BLaER1 treated with 17β-estradiol and CSF1 and Interleukin-3, amounts not matched to agents 10 nM and 100 nM (cell line): ENCODE measurements at regions not wholly inside any gene's neighbourhood (a gene's known extent, or its start where the extent isn't known, plus 50 kb on each side); places are given as distances from the start of the nearest gene placed in this dataset.
A peak's percentile ranks its signal among the peaks of the same experiment; 100 is the strongest.

Source experiments
- H3K27ac ChIP-seq, 11 experiments: shearing (Covaris generic); formaldehyde crosslinking; 2 replicates each; pipeline ENCODE4 v1.8.1; 2022
- H3K27me3 ChIP-seq, 11 experiments: shearing (Covaris generic); formaldehyde crosslinking; 2 replicates each; pipeline ENCODE4 v1.8.1; 2022
- H3K36me3 ChIP-seq, 11 experiments: shearing (Covaris generic); formaldehyde crosslinking; 2 replicates each; pipeline ENCODE4 v1.8.1; 2022
- H3K4me1 ChIP-seq, 10 experiments: shearing (Covaris generic); formaldehyde crosslinking; 2 replicates each; pipeline ENCODE4 v1.8.1; 2022
- H3K4me2 ChIP-seq, 11 experiments: shearing (Covaris generic); formaldehyde crosslinking; 2 replicates each; pipeline ENCODE4 v1.8.1; 2022
- H3K4me3 ChIP-seq, 10 experiments: shearing (Covaris generic); formaldehyde crosslinking; 2 replicates each; pipeline ENCODE4 v1.8.1; 2022
- H3K9ac ChIP-seq, 11 experiments: shearing (Covaris generic); formaldehyde crosslinking; 2 replicates each; pipeline ENCODE4 v1.8.1; 2022
- H3K9me3 ChIP-seq, 11 experiments: shearing (Covaris generic); formaldehyde crosslinking; replicated peaks in 1 of 11; 2 replicates each; pipeline ENCODE4 v1.8.1; 2022
- H4K20me1 ChIP-seq, 11 experiments: shearing (Covaris generic); formaldehyde crosslinking; 2 replicates each; pipeline ENCODE4 v1.8.1; 2022
- Cebpa-rat ChIP-seq, 11 experiments: shearing (Covaris generic); IDR thresholded peaks; 2 replicates each; pipeline ENCODE4 v1.8.1; 2022

- peak overlapping the region; percentile 47 to 90 (median 67) for H3K4me2 ChIP-seq
Observed at GRCh38 chr10:62741996-62742395, 62.5 kb upstream of the ADO start.

DNA sequence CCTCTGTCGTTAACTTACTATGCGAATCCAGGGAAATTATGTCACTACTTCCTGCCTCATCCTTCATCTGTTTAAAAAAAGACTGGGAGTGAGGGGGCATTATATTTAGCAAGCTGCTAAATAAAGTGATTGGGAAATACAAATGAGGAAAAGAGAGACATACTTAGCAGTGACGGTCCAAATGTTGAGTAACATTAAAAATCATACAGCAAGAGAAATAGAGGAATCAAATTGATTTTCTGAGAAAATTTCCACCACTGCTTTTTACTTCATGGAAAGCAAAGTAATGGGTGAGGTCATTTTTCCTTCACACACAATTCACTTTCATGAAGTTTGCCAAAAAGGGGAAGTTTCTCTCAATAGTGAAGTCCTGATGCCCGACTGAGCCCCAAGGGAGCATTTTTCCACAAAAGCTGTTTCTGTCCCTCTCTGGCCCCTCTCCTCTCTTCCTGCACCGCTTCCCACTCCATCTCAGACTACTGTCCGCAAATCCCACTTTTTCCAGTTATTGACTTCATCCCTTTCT is 61.9 kb upstream of the ADO start:
- TF ChIP-seq Cebpa-rat (IDR thresholded peaks at IDR 0.05): peak in 2 of 11 experiments; percentile 26 to 57; a peak in 3 of 22 replicates

More at GRCh38 chr10:62741996-62742395, 62.5 kb upstream of the ADO start:
- TF ChIP-seq Cebpa-rat (IDR thresholded peaks at IDR 0.05): no peak
- Histone ChIP-seq H3K9me3 (0 out of 22 replicates have a peak, but pooled peaks cover 0 to 3% (median 0%) of the 10 kb centered on the region in 11 experiments), H3K9ac (peak overlapping the region in 5 of 11 experiments; percentile 45 to 71 (median 57); a peak in 8 of 22 replicates), H3K4me3 (no peak overlapping the region), H4K20me1 (no peaks in the 10 kb centered on the region), H3K36me3 (no peaks in the 10 kb centered on the region), H3K27ac (peak overlapping the region; percentile 4 to 82 (median 56); a peak in 21 of 22 replicates), H3K4me1 (peaks cover 18 to 75% (median 35%) of the 10 kb centered on the region in 10 experiments), H3K27me3 (no peaks in the 10 kb centered on the region)

GRCh38 chr10:62744136-62744535 is 60.4 kb upstream of the ADO start:
- peak overlapping the region in 3 of 11 experiments; percentile 79 to 82 (median 80); a peak in 4 of 22 replicates for H3K27ac ChIP-seq
- 0 out of 22 replicates have a peak, but pooled peaks cover 0 to 4% (median 0%) of the 10 kb centered on the region in 11 experiments for H3K9me3 ChIP-seq
- H3K9ac ChIP-seq: no peak overlapping the region
- H3K36me3 ChIP-seq: no peaks in the 10 kb centered on the region
- no peaks in the 10 kb centered on the region for H3K27me3 ChIP-seq
- no peaks in the 10 kb centered on the region for H4K20me1 ChIP-seq
- H3K4me2 ChIP-seq: peak overlapping the region in 5 of 11 experiments; percentile 67 to 90 (median 82); a peak in 8 of 22 replicates
- H3K4me3 ChIP-seq: no peak overlapping the region
- TF ChIP-seq Cebpa-rat (IDR thresholded peaks at IDR 0.05): no peak
- H3K4me1 ChIP-seq: peaks cover 18 to 84% (median 35%) of the 10 kb centered on the region in 10 experiments

More for the DNA sequence above, 61.9 kb upstream of the ADO start:
- peaks cover 18 to 78% (median 35%) of the 10 kb centered on the region in 10 experiments for H3K4me1 ChIP-seq
- peak overlapping the region; percentile 47 to 90 (median 67) for H3K4me2 ChIP-seq
- H3K4me3 ChIP-seq: no peak overlapping the region
- H3K27ac ChIP-seq: peak overlapping the region; percentile 4 to 82 (median 56); a peak in 21 of 22 replicates
- H3K9me3 ChIP-seq: 0 out of 22 replicates have a peak, but pooled peaks cover 0 to 4% (median 0%) of the 10 kb centered on the region in 11 experiments
- H3K9ac ChIP-seq: peak overlapping the region in 6 of 11 experiments; percentile 21 to 71 (median 52); a peak in 9 of 22 replicates
- no peaks in the 10 kb centered on the region for H3K27me3 ChIP-seq
- no peaks in the 10 kb centered on the region for H4K20me1 ChIP-seq
- no peaks in the 10 kb centered on the region for H3K36me3 ChIP-seq

DNA sequence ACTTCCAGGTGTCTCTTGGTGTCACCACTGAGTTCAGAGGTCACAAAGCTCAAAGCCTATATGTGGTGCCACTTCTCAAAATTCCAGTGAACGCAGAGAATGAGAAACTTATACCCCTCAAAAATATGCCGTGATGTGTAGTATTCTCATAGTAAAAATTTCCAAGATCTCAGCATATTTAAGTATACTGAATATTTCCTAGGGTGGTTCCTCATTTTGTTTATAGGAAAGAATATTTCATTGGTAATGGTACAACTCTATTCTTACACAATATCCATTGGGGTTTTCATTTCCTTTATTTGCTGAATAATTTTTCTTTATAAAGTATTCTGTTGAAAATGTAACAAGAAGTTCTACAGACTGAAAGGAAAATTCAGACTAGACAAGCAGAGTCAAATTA is 58.9 kb upstream of the ADO start:
- peak overlapping the region in 10 of 11 experiments; percentile 10 to 90 (median 58); a peak in 16 of 22 replicates for H3K4me2 ChIP-seq
- 0 out of 22 replicates have a peak, but pooled peaks cover 0 to 4% (median 0%) of the 10 kb centered on the region in 11 experiments for H3K9me3 ChIP-seq
- peak overlapping the region in 6 of 11 experiments; percentile 26 to 83 (median 74); a peak in 10 of 22 replicates for H3K27ac ChIP-seq
- peak overlapping the region in 3 of 11 experiments; percentile 39 to 66 (median 58); a peak in 4 of 22 replicates for H3K9ac ChIP-seq
- no peaks in the 10 kb centered on the region for H3K27me3 ChIP-seq
- H3K36me3 ChIP-seq: no peaks in the 10 kb centered on the region
- TF ChIP-seq Cebpa-rat (IDR thresholded peaks at IDR 0.05): no peak
- H4K20me1 ChIP-seq: no peaks in the 10 kb centered on the region
- peaks cover 18 to 97% (median 39%) of the 10 kb centered on the region in 10 experiments for H3K4me1 ChIP-seq
- no peak overlapping the region for H3K4me3 ChIP-seq

DNA sequence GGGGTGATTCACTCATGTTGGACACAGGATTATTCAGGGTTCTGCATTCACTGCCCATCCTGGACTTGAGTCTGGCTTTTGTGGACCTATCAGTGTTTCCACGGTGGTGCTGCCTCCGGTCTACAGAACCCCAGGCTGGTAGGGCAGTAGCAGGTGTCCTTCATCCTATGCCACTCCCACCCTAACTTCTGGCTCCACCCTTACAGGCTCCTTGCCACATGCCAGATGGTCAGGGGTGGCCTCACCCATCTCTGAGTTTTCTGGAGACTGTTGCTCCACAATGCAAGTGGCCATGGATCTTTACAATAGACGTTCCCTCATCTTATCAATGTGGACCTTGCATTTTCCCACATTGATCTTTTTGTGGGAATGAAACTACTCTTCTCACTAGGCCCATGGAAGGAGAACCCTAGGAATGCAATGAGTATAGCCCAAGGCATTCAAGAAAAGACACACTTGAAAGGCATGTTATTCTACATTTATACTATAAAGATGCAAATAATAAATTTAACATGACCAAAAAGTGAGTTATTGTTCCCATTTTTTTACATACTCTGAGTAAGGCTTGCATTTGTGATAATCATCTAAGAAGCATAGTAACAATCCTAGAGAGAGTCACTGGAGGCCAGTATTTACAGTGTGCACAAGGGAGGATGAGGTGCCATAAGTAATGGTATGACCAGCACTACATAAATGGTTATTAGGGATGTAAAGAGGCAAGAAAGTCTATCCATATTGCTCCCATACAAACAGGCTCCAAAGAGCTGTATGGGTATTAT is 57.4 kb upstream of the ADO start:
- Histone ChIP-seq H3K27me3 (no peaks in the 10 kb centered on the region), H4K20me1 (no peaks in the 10 kb centered on the region), H3K9ac (no peak overlapping the region), H3K4me3 (no peak overlapping the region), H3K9me3 (0 out of 22 replicates have a peak, but pooled peaks cover 0 to 4% (median 0%) of the 10 kb centered on the region in 11 experiments), H3K36me3 (no peaks in the 10 kb centered on the region), H3K4me2 (peak overlapping the region in 4 of 11 experiments; percentile 10 to 80 (median 48); a peak in 5 of 22 replicates), H3K27ac (peak overlapping the region in 2 of 11 experiments; percentile 12 to 30; a peak in 4 of 22 replicates), H3K4me1 (peaks cover 16 to 89% (median 30%) of the 10 kb centered on the region in 10 experiments)
- no peak for TF ChIP-seq Cebpa-rat (IDR thresholded peaks at IDR 0.05)

- H3K4me3 ChIP-seq: no peak overlapping the region
- no peaks in the 10 kb centered on the region for H3K36me3 ChIP-seq
- H3K9me3 ChIP-seq: 0 out of 22 replicates have a peak, but pooled peaks cover 0 to 4% (median 0%) of the 10 kb centered on the region in 11 experiments
- H3K27me3 ChIP-seq: no peaks in the 10 kb centered on the region
- H3K4me1 ChIP-seq: peaks cover 5 to 77% (median 17%) of the 10 kb centered on the region in 10 experiments; a peak in 18 of 20 replicates
- H3K4me2 ChIP-seq: peak overlapping the region in 3 of 11 experiments; percentile 41 to 67 (median 51); a peak in 5 of 22 replicates
- no peak for TF ChIP-seq Cebpa-rat (IDR thresholded peaks at IDR 0.05)
- no peak overlapping the region for H3K9ac ChIP-seq
- H3K27ac ChIP-seq: peak overlapping the region in 1 of 11 experiments; percentile 60; a peak in 1 of 22 replicates
- no peaks in the 10 kb centered on the region for H4K20me1 ChIP-seq
Observed at GRCh38 chr10:62748386-62748785, 56.1 kb upstream of the ADO start.

DNA sequence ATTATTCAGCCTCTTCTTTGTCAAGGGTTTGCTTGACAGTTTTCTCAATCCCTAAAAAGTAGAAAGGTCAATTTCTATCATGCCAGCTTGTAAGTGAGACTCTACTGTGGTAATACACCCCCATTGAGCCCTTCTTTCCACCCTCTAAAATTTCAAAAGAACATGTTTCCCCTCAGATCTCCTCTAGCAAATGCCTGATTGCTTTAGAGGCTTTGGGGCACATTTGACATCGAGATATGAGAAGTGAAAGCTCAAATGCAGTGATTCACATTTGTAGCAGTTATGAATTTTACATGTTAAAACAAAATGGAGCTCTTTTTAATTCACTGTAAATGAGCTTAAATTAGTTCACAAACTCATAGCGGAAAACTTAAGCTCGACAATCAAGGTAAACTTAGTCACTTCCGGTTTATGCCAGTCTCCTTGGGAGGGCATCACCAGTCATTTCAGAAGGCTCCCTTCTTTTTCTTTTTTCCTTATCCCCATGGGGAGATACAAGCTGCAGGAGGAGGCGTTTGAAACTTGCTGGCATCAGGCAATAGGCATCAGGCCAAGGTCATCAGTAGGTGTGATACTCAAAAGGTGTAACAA is 55.3 kb upstream of the ADO start:
- Histone ChIP-seq H4K20me1 (no peaks in the 10 kb centered on the region), H3K36me3 (no peaks in the 10 kb centered on the region), H3K27me3 (no peaks in the 10 kb centered on the region), H3K27ac (peak overlapping the region in 4 of 11 experiments; percentile 22 to 60 (median 57); a peak in 7 of 22 replicates), H3K4me3 (no peak overlapping the region), H3K9ac (peak overlapping the region in 1 of 11 experiments; percentile 9; a peak in 1 of 22 replicates), H3K9me3 (0 out of 22 replicates have a peak, but pooled peaks cover 0 to 4% (median 0%) of the 10 kb centered on the region in 11 experiments), H3K4me2 (peak overlapping the region in 5 of 11 experiments; percentile 3 to 67 (median 41); a peak in 9 of 22 replicates), H3K4me1 (peaks cover 5 to 69% (median 13%) of the 10 kb centered on the region in 10 experiments; a peak in 18 of 20 replicates)
- TF ChIP-seq Cebpa-rat (IDR thresholded peaks at IDR 0.05): no peak
